Brain microvascular endothelial cell (primary cell): ENCODE measurements at regions not wholly inside any gene's neighbourhood (a gene's known extent, or its start where the extent isn't known, plus 50 kb on each side); places are given as distances from the start of the nearest gene placed in this dataset.

Experiments used
- DNase-seq: peaks from one replicate; pipeline ENCODE4 v3.0.0-alpha.2; 2020
- H3K27ac ChIP-seq: fragments of 250-450 bp; sonication (Bioruptor Pico); 2 replicates; pipeline ENCODE4 v1.5.1; 2020; ENCODE audit warnings: mild to moderate bottlenecking, moderate library complexity
- H3K27me3 ChIP-seq: fragments of 250-450 bp; sonication (Bioruptor Pico); replicated peaks from 2 replicates; pipeline ENCODE4 v1.5.1; 2020; ENCODE audit warnings: mild to moderate bottlenecking
- H3K36me3 ChIP-seq: fragments of 250-450 bp; sonication (Bioruptor Pico); replicated peaks from 2 replicates; pipeline ENCODE4 v1.5.1; 2020; ENCODE audit warnings: mild to moderate bottlenecking
- H3K4me3 ChIP-seq: 2 replicates; pipeline ENCODE4 v1.5.1; 2011; ENCODE audit warnings: low read depth, mild to moderate bottlenecking, control low read depth, low read length, moderate library complexity
- CTCF ChIP-seq: IDR thresholded peaks from 2 replicates; pipeline ENCODE4 v1.5.1; 2011; ENCODE audit warnings: low read depth, mild to moderate bottlenecking, moderate library complexity, low read length, control low read depth, inconsistent platforms; ENCODE audit errors: missing control alignments
- in situ Hi-C: cut with HindIII; loops from 2 replicates; pipeline ENCODE4 v1.10.0; 2017; ENCODE audit warnings: low sequenced_read_pairs, low pct_ligation_motif_present

- Histone ChIP-seq H3K4me3 (no peak overlapping the region), H3K36me3 (no peaks in the 10 kb centered on the region), H3K27me3 (no peaks in the 10 kb centered on the region), H3K27ac (no peak overlapping the region)
- TF ChIP-seq CTCF: no peak
- in situ Hi-C loops: no loop called here
- DNase-seq: no peak
Observed at GRCh38 chr14:97776890-97777558, 979.8 kb downstream of the VRK1 start.

GRCh38 chr14:97777622-97778355, 980.6 kb downstream of the VRK1 start:
- in situ Hi-C loops: no loop called here
- Histone ChIP-seq H3K27ac (no peak overlapping the region), H3K4me3 (no peak overlapping the region), H3K36me3 (no peaks in the 10 kb centered on the region), H3K27me3 (no peaks in the 10 kb centered on the region)
- DNase-seq: no peak
- TF ChIP-seq CTCF: no peak

- Histone ChIP-seq H3K27ac (no peak overlapping the region), H3K4me3 (no peak overlapping the region), H3K27me3 (no peaks in the 10 kb centered on the region), H3K36me3 (no peaks in the 10 kb centered on the region)
- TF ChIP-seq CTCF: no peak
- in situ Hi-C loops: no loop called here
- DNase-seq: no peak
Observed at GRCh38 chr14:97779140-97779539, 982.0 kb downstream of the VRK1 start.

- no peaks in the 10 kb centered on the region for H3K36me3 ChIP-seq
- DNase-seq: no peak
- no peaks in the 10 kb centered on the region for H3K27me3 ChIP-seq
- H3K27ac ChIP-seq: no peak overlapping the region
- H3K4me3 ChIP-seq: no peak overlapping the region
- no peak for TF ChIP-seq CTCF
- in situ Hi-C loops: no loop called here
Observed at GRCh38 chr14:97780804-97781203, 983.6 kb downstream of the VRK1 start.

- in situ Hi-C loops: no loop called here
Observed at GRCh38 chr14:97781961-97782360, 984.8 kb downstream of the VRK1 start.

More at GRCh38 chr14:97781961-97782360, 984.8 kb downstream of the VRK1 start:
- H3K27ac ChIP-seq: no peak overlapping the region
- H3K4me3 ChIP-seq: no peak overlapping the region
- H3K36me3 ChIP-seq: no peaks in the 10 kb centered on the region
- DNase-seq: no peak
- TF ChIP-seq CTCF: no peak
- no peaks in the 10 kb centered on the region for H3K27me3 ChIP-seq
